ENCODE measurements at regions not wholly inside any gene's neighbourhood (a gene's known extent, or its start where the extent isn't known, plus 50 kb on each side); places are given as distances from the start of the nearest gene placed in this dataset.

DNA sequence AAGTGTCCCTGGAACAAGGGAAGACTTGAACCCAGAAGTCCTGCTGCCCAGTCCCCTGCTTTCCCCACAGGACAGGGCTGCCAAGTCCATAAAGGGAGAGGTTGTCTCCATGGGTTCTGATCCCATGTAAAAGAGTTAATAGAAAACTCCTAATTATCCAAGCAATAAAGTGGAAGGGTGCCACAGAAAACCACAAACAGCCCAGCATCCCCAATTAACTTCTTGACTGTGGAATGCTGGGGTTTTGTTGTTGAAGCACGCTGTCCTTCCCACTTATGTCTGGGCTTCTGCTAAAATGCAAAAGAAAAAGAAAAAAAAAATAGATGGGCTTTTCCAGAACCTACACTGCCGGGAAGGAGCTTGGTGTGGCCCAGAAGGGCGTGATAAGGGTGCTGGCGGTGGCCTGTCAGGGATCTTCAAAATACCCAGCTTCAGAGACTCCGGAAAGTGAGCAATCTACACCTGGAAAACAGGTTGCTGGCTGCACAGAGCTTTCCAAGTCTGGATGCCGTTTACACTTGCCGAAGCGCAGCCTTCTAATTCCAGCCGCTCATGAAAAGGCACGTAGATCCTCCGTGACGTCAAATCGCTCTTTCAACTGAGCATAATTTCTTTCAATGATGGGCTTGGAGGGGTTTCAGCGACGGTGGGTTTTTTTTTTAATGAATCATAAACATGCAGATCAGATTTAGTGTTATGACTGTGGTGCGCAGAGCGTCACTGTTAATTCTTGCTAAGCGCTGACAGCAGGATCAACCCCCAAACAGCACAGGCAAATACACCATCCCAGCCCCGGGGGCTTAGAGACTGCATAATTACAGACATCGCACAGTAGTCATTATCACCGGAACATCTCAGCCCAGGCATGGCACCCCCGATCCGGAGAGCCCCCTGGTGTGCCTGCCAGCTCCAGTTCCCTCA lies 197.6 kb downstream of the BCOR start:
- Mint-ChIP-seq H3K4me1 (peaks cover 37 to 39% of the 10 kb centered on the region in 2 experiments), H3K4me3 (no peak overlapping the region; a peak in 1 of 5 replicates), H3K9me3 (peaks cover 60 to 78% of the 10 kb centered on the region in 2 experiments), H3K36me3 (ENCODE audit: insufficient read depth in 1 of 3, low read depth in 3 of 3) (peaks cover 0 to 2% (median 0%) of the 10 kb centered on the region in 3 experiments; a peak in 3 of 7 replicates), H3K27me3 (ENCODE audit: low read depth) (peaks cover 16% of the 10 kb centered on the region), H3K27ac (no peak overlapping the region)
- no peak overlapping the region for H2BK12ac ChIP-seq (ENCODE audit: insufficient read length, low read depth, low read length)
- no peak overlapping the region for H3K56ac ChIP-seq (ENCODE audit: insufficient read length, low read depth, low read length)
- no peak for DNase-seq
- WGBS (ENCODE audit: extremely low coverage, insufficient read length, low lambda C conversion rate), result no CpG with 5 or more reads among the region's 23 CpGs
- H2AFZ ChIP-seq (ENCODE audit: low read length), result no peak overlapping the region
- no peaks in the 10 kb centered on the region for H3K79me2 ChIP-seq (ENCODE audit: insufficient read depth, low read length)
- H3K4ac ChIP-seq (ENCODE audit: low read depth, low read length), result no peak overlapping the region
- H3K14ac ChIP-seq (ENCODE audit: insufficient read depth, low read length), result no peak overlapping the region
- H4K8ac ChIP-seq (replicated peaks; ENCODE audit: insufficient read length, low read depth, low read length), result no peak overlapping the region
- H3K27ac ChIP-seq (ENCODE audit: insufficient read length, low read depth, low read length), result no peak overlapping the region
- no peaks in the 10 kb centered on the region for H3K23me2 ChIP-seq (ENCODE audit: insufficient read length, low read depth, low read length, poor library complexity, severe bottlenecking)
- no peak overlapping the region for H2BK5ac ChIP-seq (ENCODE audit: insufficient read length, low read length)
- H3K9ac ChIP-seq (ENCODE audit: extremely low read depth, insufficient read length, low read length), result no peak overlapping the region
- H4K91ac ChIP-seq (ENCODE audit: insufficient read length, low read depth, low read length), result no peak overlapping the region
- no peak overlapping the region for H2AK5ac ChIP-seq (ENCODE audit: insufficient read length, low read length)
- no peaks in the 10 kb centered on the region for H3K9me3 ChIP-seq (ENCODE audit: control insufficient read depth, low read depth, low read length)
- no peaks in the 10 kb centered on the region for H4K20me1 ChIP-seq (ENCODE audit: control insufficient read depth, insufficient read depth, insufficient read length)
- no peaks in the 10 kb centered on the region for H3K79me1 ChIP-seq (ENCODE audit: insufficient read depth, low read depth, low read length, poor library complexity, severe bottlenecking)
- H3K18ac ChIP-seq (ENCODE audit: insufficient read length, low read depth, low read length), result no peak overlapping the region
- H2BK120ac ChIP-seq (ENCODE audit: low read depth, low read length, poor library complexity, severe bottlenecking), result no peak overlapping the region
- H2BK20ac ChIP-seq (ENCODE audit: low read depth, low read length, poor library complexity, severe bottlenecking), result no peak overlapping the region
- H3K4me2 ChIP-seq (ENCODE audit: insufficient read depth, insufficient read length, low read length), result no peak overlapping the region
- no peaks in the 10 kb centered on the region; the same call in 1 of the 2 replicates for H3K27me3 ChIP-seq (ENCODE audit: insufficient read depth, low read length)
- peaks cover 13% of the 10 kb centered on the region; the same call in 1 of the 2 replicates for H3K4me1 ChIP-seq (ENCODE audit: insufficient read depth, low read length)
- no peak overlapping the region for H2BK15ac ChIP-seq (ENCODE audit: low read depth, low read length)
- no peak overlapping the region for H3K23ac ChIP-seq (ENCODE audit: insufficient read length, low read depth, low read length)
- no peak overlapping the region for H3T11ph ChIP-seq (ENCODE audit: low read length)
- TF ChIP-seq, protein P1, sequence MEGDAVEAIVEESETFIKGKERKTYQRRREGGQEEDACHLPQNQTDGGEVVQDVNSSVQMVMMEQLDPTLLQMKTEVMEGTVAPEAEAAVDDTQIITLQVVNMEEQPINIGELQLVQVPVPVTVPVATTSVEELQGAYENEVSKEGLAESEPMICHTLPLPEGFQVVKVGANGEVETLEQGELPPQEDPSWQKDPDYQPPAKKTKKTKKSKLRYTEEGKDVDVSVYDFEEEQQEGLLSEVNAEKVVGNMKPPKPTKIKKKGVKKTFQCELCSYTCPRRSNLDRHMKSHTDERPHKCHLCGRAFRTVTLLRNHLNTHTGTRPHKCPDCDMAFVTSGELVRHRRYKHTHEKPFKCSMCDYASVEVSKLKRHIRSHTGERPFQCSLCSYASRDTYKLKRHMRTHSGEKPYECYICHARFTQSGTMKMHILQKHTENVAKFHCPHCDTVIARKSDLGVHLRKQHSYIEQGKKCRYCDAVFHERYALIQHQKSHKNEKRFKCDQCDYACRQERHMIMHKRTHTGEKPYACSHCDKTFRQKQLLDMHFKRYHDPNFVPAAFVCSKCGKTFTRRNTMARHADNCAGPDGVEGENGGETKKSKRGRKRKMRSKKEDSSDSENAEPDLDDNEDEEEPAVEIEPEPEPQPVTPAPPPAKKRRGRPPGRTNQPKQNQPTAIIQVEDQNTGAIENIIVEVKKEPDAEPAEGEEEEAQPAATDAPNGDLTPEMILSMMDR (conservative IDR thresholded peaks at IDR 0.05), result no peak
- H4K5ac ChIP-seq (ENCODE audit: insufficient read length, low read depth, low read length), result no peak overlapping the region

Data from H9 (cell line).